Pancreas (tissue), 10 donors: ENCODE measurements at regions not wholly inside any gene's neighbourhood (a gene's known extent, or its start where the extent isn't known, plus 50 kb on each side); places are given as distances from the start of the nearest gene placed in this dataset.

ENCODE experiments used
- ATAC-seq, 4 donors: fragments of 200-7000 bp; cut with Tn5 transposase; one replicate each; pipeline versions ENCODE4 v1.8.0 to v1.9.1; 2020; ENCODE audit warnings: mild to moderate bottlenecking in 4 of 4, moderate library complexity in 4 of 4
- DNase-seq, 6 donors: peaks; one replicate each; pipeline ENCODE4 v3.0.0-alpha.2; 2020
- FAIRE-seq: peaks from 2 replicates; lab custom pipeline; 2012; peaks lifted over from hg19 to GRCh38; lab: Jason Lieb, UNC
- H3K27ac ChIP-seq, 4 donors: fragments of 200-600 bp; sonication (generic); 1 replicate in 3 of 4; 2 replicates in 1 of 4; pipeline versions ENCODE4 v1.5.0 to v1.8.0; 2020
- H3K27me3 ChIP-seq, 4 donors: fragments of 200-600 bp; one replicate each; pipeline ENCODE4 v1.8.0; 2021
- H3K36me3 ChIP-seq, 3 donors: fragments of 200-600 bp; sonication (generic) in 1 of 3; one replicate each; pipeline versions ENCODE4 v1.5.0 to v1.8.0; 2020 to 2021
- H3K4me1 ChIP-seq, 3 donors: fragments of 200-600 bp; one replicate each; pipeline ENCODE4 v1.8.0; 2021
- H3K4me3 ChIP-seq, 4 donors: fragments of 200-600 bp; sonication (generic) in 2 of 4; one replicate each; pipeline versions ENCODE4 v1.5.0 to v1.8.0; 2020 to 2021
- H3K9me3 ChIP-seq, 4 donors: fragments of 200-600 bp; one replicate each; pipeline ENCODE4 v1.8.0; 2021
- CTCF ChIP-seq, 4 donors: fragments of 200-600 bp; sonication (generic) in 3 of 4; IDR thresholded peaks; one replicate each; pipeline versions ENCODE4 v1.5.0 to v1.8.0; 2021; ENCODE audit warnings: antibody characterized with exemption in 4 of 4
- WGBS, 2 donors: extraction: QIAGEN DNeasy Blood & Tissue Kit; methylation state at CpG; one replicate each; pipeline ENCODE4 v1.1.7; 2013; 5-methylcytosine and 5-hydroxymethylcytosine counted together
- intact Hi-C, 3 donors: fragments of 100-400 bp; cut with DNase I; formaldehyde crosslinking; loops; one replicate each; pipeline versions ENCODE4 v1.11.1 to v1.14.2; 2022
- donor health status: healthy with polysubstance abuse.
- donor health status: DM: no; HTN: no; CAD: no; lungs with moderate emphysema.
- donor health status: DM: no; HTN: no; CAD: no.
- donor health status: control.
- donor health status: control.
- donor health status: Bipolar disorder and iron deficiency.
- donor health status: DM: yes; HTN: yes; CAD: no.
- donor health status: DM: no; HTN: no; CAD: no.
- donor health status: DM: no; HTN: no; CAD: no.
- donor health status: DM: yes; HTN: yes; CAD: no.

GRCh38 chr1:232538224-232538942 lies 91.5 kb downstream of the SIPA1L2 start:
- no peaks in the 10 kb centered on the region for H3K4me1 ChIP-seq
- no peak overlapping the region for H3K4me3 ChIP-seq
- H3K27ac ChIP-seq = no peak overlapping the region
- no peaks in the 10 kb centered on the region for H3K36me3 ChIP-seq
- H3K9me3 ChIP-seq = no peaks in the 10 kb centered on the region
- WGBS, 2 donors = 62 to 77% methylated on average over 3 of the region's 3 CpGs
- ATAC-seq (peak in 1 of 4 donors; percentile 40), DNase-seq (no peak), FAIRE-seq (no peak)
- no peaks in the 10 kb centered on the region for H3K27me3 ChIP-seq
- TF ChIP-seq CTCF (IDR thresholded peaks at IDR 0.05) = no peak
- intact Hi-C loops = no loop called here

GRCh38 chr1:232534552-232535517 lies 95.1 kb downstream of the SIPA1L2 start:
- FAIRE-seq = no peak
- ATAC-seq = no peak
- no peak for DNase-seq
- Histone ChIP-seq H3K27ac (no peak overlapping the region), H3K9me3 (no peaks in the 10 kb centered on the region), H3K4me3 (no peak overlapping the region), H3K36me3 (no peaks in the 10 kb centered on the region), H3K4me1 (no peaks in the 10 kb centered on the region), H3K27me3 (no peaks in the 10 kb centered on the region)
- WGBS, 2 donors = 85 to 90% methylated on average over 10 of the region's 10 CpGs
- no peak for TF ChIP-seq CTCF (IDR thresholded peaks at IDR 0.05)
- intact Hi-C loops = no loop called here

- no peak for FAIRE-seq
- intact Hi-C loops = no loop called here
- no peak overlapping the region for H3K27ac ChIP-seq
These were observed 96.6 kb downstream of the SIPA1L2 start for GRCh38 chr1:232533328-232533727.

GRCh38 chr1:232532901-232533300 lies 97.0 kb downstream of the SIPA1L2 start:
- no peak for FAIRE-seq
- H3K27me3 ChIP-seq = no peaks in the 10 kb centered on the region
- no peak for DNase-seq
- no peak for TF ChIP-seq CTCF (IDR thresholded peaks at IDR 0.05)
- no peaks in the 10 kb centered on the region for H3K4me1 ChIP-seq
- 80 to 90% methylated on average over 2 of the region's 2 CpGs for WGBS, 2 donors
- no peak overlapping the region for H3K27ac ChIP-seq
- no peak overlapping the region for H3K4me3 ChIP-seq
- H3K36me3 ChIP-seq = no peaks in the 10 kb centered on the region
- ATAC-seq = no peak
- intact Hi-C loops = no loop called here
- H3K9me3 ChIP-seq = no peaks in the 10 kb centered on the region

More at GRCh38 chr1:232533328-232533727, 96.6 kb downstream of the SIPA1L2 start:
- Histone ChIP-seq H3K27me3 (no peaks in the 10 kb centered on the region), H3K9me3 (no peaks in the 10 kb centered on the region), H3K4me3 (no peak overlapping the region), H3K36me3 (no peaks in the 10 kb centered on the region), H3K4me1 (no peaks in the 10 kb centered on the region)
- no peak for TF ChIP-seq CTCF (IDR thresholded peaks at IDR 0.05)
- ATAC-seq = no peak
- 80 to 97% methylated on average over 1 of the region's 1 CpG for WGBS, 2 donors
- DNase-seq = no peak
